HG03039 (cell line): ENCODE measurements at regions not wholly inside any gene's neighbourhood (a gene's known extent, or its start where the extent isn't known, plus 50 kb on each side); places are given as distances from the start of the nearest gene placed in this dataset.

ENCODE experiments used
- ATAC-seq: cut with Tn5 transposase; IDR thresholded peaks from one replicate; pipeline ENCODE4 v1.9.1; 2021; ENCODE audit warnings: mild to moderate bottlenecking, moderate library complexity; ENCODE audit not compliant: unreplicated experiment

- no peak for ATAC-seq
Measured at GRCh38 chr4:136329042-136329662, 1203.1 kb downstream of the PCDH18 start.

- ATAC-seq: no peak
Measured at GRCh38 chr4:136328131-136328530, 1204.2 kb downstream of the PCDH18 start.

GRCh38 chr4:136320465-136320813, 1211.9 kb downstream of the PCDH18 start:
- no peak for ATAC-seq

- no peak for ATAC-seq
Measured at GRCh38 chr4:136319789-136320464, 1212.4 kb downstream of the PCDH18 start.

GRCh38 chr4:136316961-136317360, 1215.3 kb downstream of the PCDH18 start:
- ATAC-seq: no peak

- no peak for ATAC-seq
Measured at GRCh38 chr4:136314686-136315085, 1217.6 kb downstream of the PCDH18 start.

- ATAC-seq: no peak
Measured at GRCh38 chr4:136311774-136312173, 1220.5 kb downstream of the PCDH18 start.

GRCh38 chr4:136307765-136308164, 1224.5 kb downstream of the PCDH18 start:
- no peak for ATAC-seq

GRCh38 chr4:136306361-136306760, 1225.9 kb downstream of the PCDH18 start:
- ATAC-seq: no peak

GRCh38 chr4:136302566-136302965, 1229.7 kb downstream of the PCDH18 start:
- ATAC-seq: no peak

GRCh38 chr4:136301749-136302495, 1230.4 kb downstream of the PCDH18 start:
- ATAC-seq: no peak

- ATAC-seq: no peak
Measured at GRCh38 chr4:136283977-136284376, 1248.3 kb downstream of the PCDH18 start.

- no peak for ATAC-seq
Measured at GRCh38 chr4:136281889-136282288, 1250.4 kb downstream of the PCDH18 start.

- no peak for ATAC-seq
Measured at GRCh38 chr4:136281307-136281706, 1251.0 kb downstream of the PCDH18 start.

GRCh38 chr4:136277741-136278140, 1254.6 kb downstream of the PCDH18 start:
- ATAC-seq: no peak

- ATAC-seq: no peak
Measured at GRCh38 chr4:136246876-136247275, 1285.4 kb downstream of the PCDH18 start.

GRCh38 chr4:136241221-136241986, 1290.9 kb downstream of the PCDH18 start:
- ATAC-seq: no peak

GRCh38 chr4:136227315-136227714, 1305.0 kb downstream of the PCDH18 start:
- ATAC-seq: no peak

GRCh38 chr4:136219592-136220125, 1312.6 kb downstream of the PCDH18 start:
- no peak for ATAC-seq

GRCh38 chr4:136203199-136203598, 1329.1 kb downstream of the PCDH18 start:
- no peak for ATAC-seq

GRCh38 chr4:136198358-136198757, 1333.9 kb downstream of the PCDH18 start:
- ATAC-seq: no peak
